GM18861 (cell line): ENCODE measurements at regions not wholly inside any gene's neighbourhood (a gene's known extent, or its start where the extent isn't known, plus 50 kb on each side); places are given as distances from the start of the nearest gene placed in this dataset.

Experiments used
- ATAC-seq: cut with Tn5 transposase; IDR thresholded peaks from one replicate; pipeline ENCODE4 v1.9.1; 2021; ENCODE audit not compliant: unreplicated experiment

- ATAC-seq: peak; percentile 31
Observed at GRCh38 chr3:5426094-5426883, 238.8 kb downstream of the EDEM1 start.

- no peak for ATAC-seq
Observed at GRCh38 chr3:5427021-5427420, 239.5 kb downstream of the EDEM1 start.

DNA sequence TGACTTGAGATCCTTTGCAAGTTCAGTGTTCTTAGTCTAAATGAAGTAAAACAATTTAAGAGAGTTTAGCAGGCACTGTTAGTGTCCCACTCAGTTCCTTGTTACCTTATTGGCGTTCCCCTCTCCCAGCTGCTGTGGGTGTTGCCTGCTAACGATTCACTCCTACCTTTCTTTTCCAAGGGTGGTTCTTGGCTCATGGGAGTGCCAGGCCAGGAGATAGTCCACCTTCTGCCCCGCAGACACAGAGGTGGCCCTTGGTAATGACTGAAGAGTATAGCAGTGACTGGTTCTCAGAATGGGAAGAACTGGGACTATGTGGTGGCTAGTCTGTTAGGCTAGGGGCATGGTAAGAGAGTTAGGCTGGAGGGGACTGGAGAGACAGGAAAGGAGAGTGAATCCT lies 240.4 kb downstream of the EDEM1 start:
- no peak for ATAC-seq

- peak; percentile 95 for ATAC-seq
Observed at GRCh38 chr3:5428607-5429516, 241.4 kb downstream of the EDEM1 start.

DNA sequence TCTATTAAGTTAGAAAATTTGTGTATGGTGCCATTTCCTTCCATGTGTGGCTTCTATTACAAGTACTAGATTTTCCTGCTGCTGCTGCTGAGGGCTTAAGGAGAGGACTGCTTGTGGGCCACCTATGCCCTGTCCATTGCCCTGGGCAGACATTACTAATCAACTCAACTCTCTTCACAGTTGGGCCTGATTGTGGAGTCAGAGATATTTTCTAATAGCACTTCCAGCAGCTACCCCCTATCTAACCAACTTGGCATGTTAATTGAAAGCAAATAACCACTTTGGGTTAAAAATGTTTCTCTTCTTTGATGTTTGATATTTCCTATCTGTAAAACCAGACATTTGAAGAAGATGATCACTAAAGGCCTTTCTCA lies 242.0 kb downstream of the EDEM1 start:
- ATAC-seq: no peak

GRCh38 chr3:5430701-5431100 lies 243.2 kb downstream of the EDEM1 start:
- ATAC-seq: no peak

DNA sequence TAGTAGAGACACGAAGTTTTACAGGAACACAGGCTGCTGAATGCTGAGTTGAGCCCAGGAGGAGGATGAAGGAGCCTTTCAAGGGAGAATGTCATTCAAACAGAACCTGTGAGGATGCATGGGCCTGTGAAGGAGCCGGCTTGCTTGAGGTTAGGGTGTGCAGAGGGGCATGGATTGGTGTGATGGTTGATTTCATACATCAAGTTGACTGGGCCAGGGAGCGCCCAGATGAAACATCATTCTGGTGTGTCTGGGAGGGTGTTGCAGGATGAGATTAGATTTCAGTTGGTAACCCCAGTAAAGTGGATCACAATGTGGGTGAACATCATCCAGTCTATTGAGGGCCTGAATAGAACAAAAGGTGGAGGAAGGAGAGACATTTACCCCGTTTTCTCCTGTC lies 243.6 kb downstream of the EDEM1 start:
- ATAC-seq: no peak

GRCh38 chr3:5431811-5432378 lies 244.4 kb downstream of the EDEM1 start:
- no peak for ATAC-seq

DNA sequence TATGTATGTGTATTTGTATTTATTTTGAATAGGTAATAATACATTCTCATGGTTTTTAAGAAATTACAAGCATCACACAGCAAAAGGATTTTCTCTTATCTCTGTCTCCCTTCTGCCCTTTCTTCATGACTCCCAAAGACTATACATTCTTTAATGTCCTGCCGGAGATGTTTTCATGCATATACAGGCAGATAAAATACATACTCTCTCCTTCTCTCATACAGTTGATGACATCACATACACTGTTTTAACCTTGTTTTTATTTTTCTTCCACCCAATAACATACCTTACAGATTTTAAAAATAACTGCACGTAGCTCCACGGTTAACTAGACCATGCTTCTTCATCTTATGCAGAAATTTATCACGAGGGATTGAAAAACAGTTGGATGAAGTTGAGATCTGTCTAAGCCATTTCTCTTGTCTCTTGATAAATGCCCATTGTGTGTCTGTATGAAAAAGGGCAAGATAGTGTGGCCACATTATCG lies 249.8 kb downstream of the EDEM1 start:
- ATAC-seq: no peak

DNA sequence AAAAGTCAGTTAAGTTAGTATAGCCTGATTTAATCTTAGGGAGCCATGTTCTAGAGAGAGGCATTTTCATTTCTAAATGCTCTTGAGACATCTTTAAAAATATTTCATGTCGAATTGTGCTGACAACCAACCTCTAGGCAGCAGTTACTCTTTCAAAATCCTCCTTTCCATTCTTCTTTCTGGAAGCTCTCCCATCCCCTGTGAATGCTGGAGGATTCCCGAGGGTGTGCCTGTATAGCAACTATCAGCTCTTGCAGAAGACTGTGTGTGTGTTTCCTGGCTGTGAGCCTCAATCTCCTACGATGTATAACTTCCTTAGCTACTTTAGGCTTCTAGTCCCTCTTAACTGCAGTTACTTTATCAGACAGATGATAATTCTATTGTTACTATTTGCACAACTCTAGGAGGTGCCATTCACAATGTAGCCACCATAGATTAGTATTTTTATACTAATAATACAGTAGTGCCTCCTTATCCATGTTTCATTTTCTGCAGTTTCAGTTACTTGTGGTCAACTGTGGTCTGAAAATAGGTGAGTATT lies 250.3 kb downstream of the EDEM1 start:
- no peak for ATAC-seq

DNA sequence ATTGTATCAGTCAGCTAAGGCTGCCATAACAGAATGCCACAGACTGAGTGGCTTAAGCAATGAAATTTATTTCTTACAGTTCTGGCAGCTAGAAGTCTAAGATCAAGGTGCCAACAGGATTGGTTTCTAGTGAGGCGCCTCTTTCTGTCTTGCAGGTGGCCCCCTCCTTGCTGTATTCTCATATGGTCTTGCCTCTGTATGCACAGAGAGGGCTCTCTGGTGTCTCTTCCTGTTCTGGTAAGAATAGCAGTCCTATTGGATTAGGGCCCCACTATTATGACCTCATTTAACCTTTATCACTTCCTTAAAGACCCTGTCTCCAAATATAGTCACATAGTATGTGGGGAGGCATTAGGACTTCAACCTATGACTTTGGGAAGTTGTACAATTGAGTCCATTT lies 253.9 kb downstream of the EDEM1 start:
- no peak for ATAC-seq

DNA sequence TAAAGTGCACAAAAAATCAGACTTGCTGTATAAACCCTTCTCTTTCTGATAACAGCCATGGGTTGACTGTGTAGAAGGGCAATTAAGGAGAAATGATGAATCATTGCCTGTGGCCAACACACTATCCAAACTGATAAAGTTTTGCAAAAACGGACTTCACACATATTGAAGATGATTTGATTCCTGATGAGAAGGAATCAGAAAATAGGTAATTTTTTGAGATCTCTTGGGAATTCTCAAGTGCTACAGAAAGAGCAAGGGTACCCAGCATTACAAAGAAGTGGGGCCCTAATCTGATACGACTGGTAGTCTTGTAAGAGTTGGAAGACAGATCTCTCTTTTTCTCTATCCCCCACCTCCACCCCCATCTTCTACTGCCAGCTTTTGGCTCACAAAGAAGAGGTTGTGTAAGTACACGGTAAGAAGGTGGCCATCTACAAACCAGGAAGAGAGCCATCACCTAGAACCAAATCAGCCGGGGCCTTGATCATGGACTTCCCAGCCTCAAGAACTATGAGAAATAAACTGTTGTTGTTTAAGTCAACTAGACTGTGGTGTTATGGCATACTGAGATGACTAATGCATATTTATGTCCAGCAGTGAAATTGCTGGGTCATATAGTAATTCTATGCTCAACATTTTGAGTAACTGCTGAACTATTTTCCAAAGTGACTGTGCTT lies 254.7 kb downstream of the EDEM1 start:
- no peak for ATAC-seq

- no peak for ATAC-seq
Observed at GRCh38 chr3:5442786-5443138, 255.3 kb downstream of the EDEM1 start.

DNA sequence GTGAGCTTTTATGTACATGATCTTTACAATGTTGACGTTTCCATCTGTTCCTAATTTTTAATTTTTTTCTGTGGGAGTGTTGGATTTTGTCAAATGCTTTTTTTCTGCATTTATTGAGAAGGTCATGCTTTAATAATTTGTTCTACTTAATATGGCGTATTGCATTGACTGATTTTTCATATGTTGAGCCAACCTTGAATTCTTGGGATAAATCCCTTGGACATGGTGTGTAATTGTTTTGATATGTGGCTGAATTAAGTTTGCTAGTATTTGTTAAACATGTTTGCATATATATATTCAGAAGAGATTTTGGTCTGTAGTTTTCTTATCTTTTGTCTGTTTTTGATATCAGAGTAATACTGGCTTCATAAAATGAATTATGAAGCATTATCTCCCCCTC lies 256.7 kb downstream of the EDEM1 start:
- no peak for ATAC-seq

DNA sequence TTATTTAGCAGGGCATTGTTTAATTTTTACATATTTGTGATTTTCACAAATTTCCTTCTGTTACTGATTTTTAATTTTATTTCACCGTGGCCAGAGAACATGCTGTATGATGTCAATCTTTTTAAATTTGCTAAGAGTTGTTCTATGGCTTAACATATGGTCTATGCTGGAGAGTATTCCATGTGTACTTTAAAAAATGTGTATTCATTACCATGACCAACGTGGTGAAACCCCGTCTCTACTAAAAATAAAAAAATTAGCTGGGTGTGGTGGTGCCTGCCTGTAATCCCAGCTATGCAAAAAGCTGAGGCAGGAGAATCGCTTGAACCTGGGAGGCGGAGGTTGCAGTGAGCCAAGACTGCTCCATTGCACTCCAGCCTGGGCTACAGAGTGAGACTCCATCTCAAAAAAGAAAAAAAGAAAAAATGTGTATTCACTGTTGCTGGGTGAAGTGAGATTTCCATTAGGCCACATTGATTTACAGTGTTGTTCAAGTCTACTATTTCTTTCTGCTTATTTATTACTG lies 258.2 kb downstream of the EDEM1 start:
- no peak for ATAC-seq

GRCh38 chr3:5448246-5448645 lies 260.7 kb downstream of the EDEM1 start:
- ATAC-seq: no peak

GRCh38 chr3:5448816-5449215 lies 261.3 kb downstream of the EDEM1 start:
- ATAC-seq: no peak

- ATAC-seq: peak; percentile 95
Observed at GRCh38 chr3:5456199-5456598, 268.7 kb downstream of the EDEM1 start.

GRCh38 chr3:5458526-5458925 lies 271.0 kb downstream of the EDEM1 start:
- ATAC-seq: no peak

DNA sequence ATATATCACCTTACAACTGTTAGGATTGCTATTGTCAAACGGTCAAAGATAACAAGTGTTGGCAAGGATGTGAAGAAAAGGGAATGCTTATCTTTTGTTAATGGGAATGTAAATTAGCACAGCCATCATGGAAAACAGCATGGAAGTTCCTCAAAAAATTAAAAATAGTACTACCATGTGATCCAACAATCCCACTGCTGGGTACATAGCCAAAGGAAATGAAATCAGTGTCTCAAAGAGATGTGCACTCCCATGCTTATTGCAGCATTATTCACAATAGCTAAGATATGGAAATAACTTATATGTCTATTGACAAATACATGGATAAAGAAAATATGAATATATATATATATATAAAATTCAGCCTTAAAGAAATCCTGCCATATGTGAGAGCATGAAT lies 274.6 kb downstream of the EDEM1 start:
- ATAC-seq: no peak

DNA sequence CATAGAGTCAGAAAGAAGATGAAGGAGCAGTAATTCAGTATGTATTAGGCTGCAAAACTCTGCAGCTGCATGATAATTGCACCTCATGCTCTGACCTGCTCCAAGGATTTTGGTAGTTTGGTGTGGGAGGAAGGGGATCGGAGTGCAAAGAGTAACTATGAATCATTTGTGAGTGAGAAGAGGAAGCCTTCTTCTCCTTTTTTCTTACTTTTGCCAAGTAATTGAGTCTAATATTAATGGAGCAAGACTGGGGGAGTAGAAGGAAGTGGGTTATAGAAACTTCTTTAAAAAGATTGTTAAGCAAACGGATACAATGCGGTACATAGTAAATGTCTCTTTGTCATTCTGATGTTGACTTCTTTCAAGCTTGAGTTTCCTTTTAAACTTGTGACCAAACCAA lies 276.5 kb downstream of the EDEM1 start:
- ATAC-seq: no peak
